COLO829 (cell line): ENCODE measurements at regions not wholly inside any gene's neighbourhood (a gene's known extent, or its start where the extent isn't known, plus 50 kb on each side); places are given as distances from the start of the nearest gene placed in this dataset.

Experiments
- DNase-seq: peaks from one replicate; pipeline ENCODE4 v3.0.0; 2012; ENCODE audit warnings: low spot score

GRCh38 chr15:70556151-70556741, 207.1 kb downstream of the UACA start:
- DNase-seq: no peak

DNA sequence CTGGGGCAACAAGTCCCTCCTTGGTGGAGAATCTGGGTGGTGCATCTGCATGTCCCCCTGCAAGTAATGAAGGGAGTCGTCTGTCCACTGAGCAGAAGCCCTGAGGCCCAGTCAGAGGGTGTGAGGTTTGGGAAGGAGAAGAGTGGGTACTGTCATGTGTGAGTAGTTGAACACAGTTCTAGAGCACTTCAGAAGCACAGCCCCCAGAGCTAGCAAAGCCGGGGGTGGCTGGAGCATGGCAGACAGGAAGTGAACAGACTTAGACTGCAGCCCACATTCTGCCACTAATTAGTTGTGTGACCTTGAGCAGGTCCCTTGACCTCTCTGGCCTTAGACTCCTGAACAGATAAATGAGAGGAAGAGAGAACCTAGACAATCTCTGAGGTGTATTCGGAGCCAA, 207.6 kb downstream of the UACA start:
- DNase-seq: no peak

DNA sequence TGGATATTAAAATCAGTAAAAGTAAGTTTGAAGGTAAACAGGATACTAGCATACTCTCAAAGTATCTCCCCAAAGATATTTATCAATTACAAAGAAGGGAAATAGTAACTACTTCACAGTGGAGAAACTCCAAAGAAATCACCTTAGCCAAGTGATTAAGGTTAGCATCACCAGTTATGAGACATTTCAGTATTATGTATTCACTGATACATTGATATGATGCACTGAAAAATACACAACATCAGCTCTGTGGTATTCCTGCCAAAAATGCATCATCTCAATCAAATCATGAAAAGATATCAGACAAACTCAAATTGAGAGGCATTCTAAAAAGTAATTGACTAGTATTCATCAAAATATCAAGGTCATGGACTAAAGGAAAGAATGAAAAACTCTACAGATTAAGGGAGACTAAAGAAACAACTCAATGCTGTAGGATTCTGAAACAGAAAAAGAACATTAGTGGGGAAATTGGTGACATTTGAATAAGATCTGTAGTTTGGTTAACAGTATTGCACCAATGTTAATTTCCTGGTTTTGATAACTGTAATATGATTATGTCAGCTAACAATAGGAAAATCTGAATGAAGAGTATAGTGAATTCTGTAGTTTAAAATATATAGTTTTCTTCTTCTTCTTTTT, 215.4 kb downstream of the UACA start:
- DNase-seq: no peak

DNA sequence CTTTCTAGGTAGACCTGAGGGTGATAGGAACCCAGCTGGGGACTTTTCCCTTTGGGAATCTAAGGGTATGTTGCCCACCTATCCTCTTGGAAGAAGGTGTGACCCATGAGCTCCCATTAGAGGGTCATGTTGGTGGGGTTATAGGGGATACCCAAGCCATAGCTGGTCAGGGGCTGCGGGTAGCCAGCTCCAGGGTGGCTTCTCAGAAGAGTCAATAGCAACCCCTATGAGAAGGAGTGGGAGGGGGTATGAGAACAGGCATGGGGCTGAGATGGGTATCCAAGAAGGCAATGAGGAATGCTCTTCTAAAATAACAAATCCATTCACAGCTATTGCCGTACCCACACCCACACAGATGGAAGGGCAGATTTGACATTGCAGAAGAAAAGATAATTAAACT, 217.8 kb downstream of the UACA start:
- no peak for DNase-seq

- DNase-seq: no peak
Observed at GRCh38 chr15:70541511-70541910, 221.8 kb downstream of the UACA start.

- no peak for DNase-seq
Observed at GRCh38 chr15:70539912-70540530, 223.3 kb downstream of the UACA start.

- no peak for DNase-seq
Observed at GRCh38 chr15:70539409-70539808, 223.9 kb downstream of the UACA start.

DNA sequence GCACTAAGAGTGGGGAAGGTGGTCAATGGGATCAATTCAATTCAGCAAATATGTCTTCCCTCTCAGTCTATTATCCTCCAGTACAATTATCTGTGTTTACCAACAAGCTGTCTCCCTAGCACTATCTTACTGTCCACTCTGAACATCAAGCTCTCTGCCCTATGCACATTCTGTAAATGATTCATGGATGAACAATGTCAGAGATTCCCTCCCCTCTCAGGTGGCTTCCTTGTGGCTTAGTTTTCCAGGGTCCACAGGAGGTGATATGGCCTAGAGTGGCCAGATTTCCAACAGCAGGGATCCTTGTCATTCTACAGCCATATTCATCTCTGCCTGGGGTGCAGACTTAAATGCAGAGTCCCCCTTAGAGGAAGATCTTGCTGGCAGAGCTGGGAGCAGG, 225.1 kb downstream of the UACA start:
- DNase-seq: no peak

DNA sequence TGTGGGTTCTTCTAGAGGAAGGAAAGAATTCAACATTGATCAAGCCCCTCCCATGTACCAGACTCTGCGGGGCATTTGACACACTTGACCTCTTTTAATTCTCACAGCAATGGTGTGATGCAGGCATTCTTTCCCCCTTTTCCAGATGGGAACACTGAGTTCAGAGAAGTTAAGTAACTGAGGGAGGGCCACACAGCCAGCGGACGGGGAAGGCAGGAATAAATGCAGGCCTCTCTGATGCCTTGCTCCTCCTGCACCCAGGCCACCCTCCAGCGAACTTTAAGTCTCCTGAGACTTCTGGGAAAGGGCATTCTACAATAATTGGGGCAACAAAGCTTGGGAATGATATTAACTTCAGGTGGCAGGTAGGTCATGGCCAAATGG, 227.4 kb downstream of the UACA start:
- DNase-seq: no peak

GRCh38 chr15:70535071-70535954, 228.0 kb downstream of the UACA start:
- DNase-seq: no peak

- DNase-seq: no peak
Observed at GRCh38 chr15:70533931-70534742, 229.2 kb downstream of the UACA start.

DNA sequence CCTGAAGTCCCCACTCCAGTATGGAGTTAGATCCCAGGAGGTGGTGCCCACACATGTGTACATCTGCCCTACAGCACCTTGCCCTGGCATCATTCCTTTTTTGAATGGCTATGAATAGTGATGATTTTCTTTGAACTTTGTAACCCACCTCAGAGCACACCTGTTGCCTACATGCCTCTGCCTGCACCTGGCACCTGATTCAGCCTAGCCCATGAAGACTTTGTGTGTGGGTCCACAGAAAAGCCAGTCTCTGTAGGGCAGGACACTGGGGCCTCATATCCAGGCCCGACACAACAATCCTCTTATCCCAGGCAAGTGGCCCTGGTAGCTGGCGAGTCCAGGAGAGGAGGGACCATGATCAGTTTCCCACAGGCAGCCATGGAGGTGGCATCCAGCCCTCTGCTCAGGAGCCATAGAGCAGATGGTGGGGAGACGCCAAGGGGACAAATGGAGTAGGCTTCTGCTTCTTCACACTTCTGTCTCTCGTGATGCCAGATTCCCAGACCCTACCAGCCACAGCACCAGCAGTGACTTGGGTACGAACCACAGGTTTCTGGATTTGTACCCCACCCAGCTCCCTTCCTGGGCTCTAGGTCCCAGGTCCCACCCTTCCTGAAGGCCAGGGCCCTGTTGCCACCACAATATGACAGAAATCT, 230.7 kb downstream of the UACA start:
- no peak for DNase-seq

- no peak for DNase-seq
Observed at GRCh38 chr15:70531576-70531975, 231.8 kb downstream of the UACA start.

GRCh38 chr15:70530906-70531305, 232.5 kb downstream of the UACA start:
- no peak for DNase-seq

GRCh38 chr15:70530503-70530902, 232.9 kb downstream of the UACA start:
- DNase-seq: no peak

DNA sequence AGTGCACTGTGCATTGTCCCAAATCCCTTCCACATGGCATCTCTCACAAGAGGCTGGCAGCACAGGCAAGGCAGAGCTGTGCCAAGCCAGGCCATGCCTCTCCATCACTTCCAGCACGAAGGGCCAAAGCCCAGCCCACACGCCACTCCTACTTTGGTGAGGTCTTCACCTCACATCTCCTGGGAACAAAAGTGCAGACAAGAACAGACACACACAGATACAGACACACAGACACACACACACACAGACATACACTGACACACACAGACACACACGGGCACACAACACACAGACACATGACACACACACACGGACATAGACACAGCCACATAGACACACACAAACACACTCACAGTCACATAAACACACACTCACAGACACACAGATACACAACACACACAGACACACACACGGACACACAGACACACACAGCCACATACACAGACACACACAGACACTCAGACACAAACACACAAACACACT, 233.3 kb downstream of the UACA start:
- no peak for DNase-seq

DNA sequence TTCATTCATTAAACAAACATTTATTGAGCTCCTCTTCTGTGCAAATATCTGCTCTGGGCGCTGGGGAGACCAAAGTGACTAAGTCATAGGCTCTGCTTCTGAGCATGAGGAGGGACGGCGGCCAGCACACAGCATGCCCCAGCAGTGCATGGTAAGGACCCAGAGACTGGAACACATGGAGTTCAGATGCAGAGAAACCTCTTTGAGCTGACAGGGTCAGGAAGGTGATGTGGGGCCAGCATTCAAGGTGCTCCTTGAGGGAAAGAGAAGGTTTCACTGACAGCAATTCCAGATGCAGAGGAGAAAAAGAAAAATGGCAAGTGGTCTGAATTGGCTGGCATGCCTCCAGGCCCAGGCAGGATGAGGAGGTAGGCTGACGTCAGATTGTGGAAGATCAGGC, 234.5 kb downstream of the UACA start:
- no peak for DNase-seq

DNA sequence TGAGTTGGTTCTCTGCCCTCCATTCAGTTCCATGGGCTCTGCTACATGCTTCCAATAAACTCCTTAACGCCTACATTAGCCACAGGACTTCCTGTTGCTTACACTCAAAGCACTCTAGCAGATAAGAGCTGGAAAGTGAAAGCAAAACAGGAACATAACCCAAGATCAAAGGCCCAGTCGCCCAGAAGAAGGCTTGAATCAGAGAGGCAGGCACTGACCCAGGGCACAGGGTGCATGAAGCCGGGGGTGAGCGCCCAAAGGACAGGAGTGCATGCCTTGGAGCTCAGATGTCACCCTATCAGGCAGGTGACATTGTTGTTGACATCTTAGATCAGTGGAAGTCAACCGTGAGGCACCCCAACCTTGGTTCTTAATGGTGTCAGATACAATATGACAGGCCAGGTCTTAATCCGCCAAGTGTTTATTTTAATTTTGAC, 235.1 kb downstream of the UACA start:
- DNase-seq: no peak

DNA sequence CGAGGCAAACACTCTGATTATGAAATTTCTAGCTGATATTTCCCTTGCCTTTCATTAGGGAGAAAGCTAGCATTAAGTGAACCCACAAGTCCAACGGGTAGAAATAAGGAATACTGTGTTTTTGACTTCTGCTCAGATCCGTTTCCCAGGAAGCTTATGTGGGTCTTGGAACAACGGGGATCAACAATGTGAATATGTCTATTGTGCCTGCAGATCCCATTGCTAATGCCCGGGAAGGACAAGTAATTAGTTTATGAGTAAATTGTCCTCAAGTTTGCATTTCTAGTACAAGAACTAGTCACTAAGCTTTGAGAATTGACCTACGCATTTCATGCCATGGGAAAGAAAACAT, 236.4 kb downstream of the UACA start:
- DNase-seq: no peak

DNA sequence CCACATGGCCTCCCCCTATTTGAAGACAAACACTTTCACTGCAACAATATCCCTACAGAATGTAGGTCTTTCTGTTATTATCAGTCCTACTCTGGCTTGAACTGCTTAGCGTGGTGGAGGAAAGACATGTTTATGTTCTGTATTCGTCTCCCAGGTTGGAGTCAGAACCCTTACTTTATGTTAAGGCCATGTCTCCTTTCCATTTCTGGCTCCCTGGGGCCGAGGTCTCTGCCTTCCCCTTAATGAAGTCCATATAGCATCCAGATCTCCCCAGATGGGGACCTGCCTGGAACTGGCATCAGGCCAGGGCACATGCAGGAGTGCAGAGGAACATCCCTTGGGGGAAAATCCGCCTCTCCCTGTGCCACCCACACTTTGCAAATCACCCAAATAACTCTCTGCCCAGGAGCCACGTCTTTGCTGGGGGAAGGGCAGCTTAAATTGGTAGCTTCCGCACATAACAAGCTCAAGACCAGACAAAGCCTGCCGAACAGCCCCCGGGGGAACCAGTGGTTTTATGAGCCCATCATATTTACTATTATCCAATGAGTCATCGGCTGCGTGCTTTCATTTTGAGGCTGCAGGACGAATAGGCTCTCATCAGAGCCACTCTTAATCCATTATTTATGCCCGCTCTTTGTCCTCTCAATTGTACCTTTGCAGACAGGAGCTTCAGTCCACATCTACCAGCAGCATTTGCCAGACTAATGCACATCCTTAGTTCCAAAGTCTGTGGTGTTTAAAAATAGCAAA, 237.0 kb downstream of the UACA start:
- DNase-seq: peak; percentile 83

GRCh38 chr15:70525551-70525950, 237.8 kb downstream of the UACA start:
- no peak for DNase-seq
